GM20431 (cell line): ENCODE measurements at regions not wholly inside any gene's neighbourhood (a gene's known extent, or its start where the extent isn't known, plus 50 kb on each side); places are given as distances from the start of the nearest gene placed in this dataset.

Experiments used
- in situ Hi-C: fragments of 300-500 bp; cut with MseI, MboI; formaldehyde crosslinking; loops from one replicate; pipeline ENCODE4 v1.15.0; 2020; ENCODE audit warnings: low sequenced_read_pairs; ENCODE audit not compliant: unreplicated experiment

GRCh38 chr1:219526074-219526473 lies 86.8 kb downstream of the ZC3H11B start:
- in situ Hi-C loops = no loop called here

DNA sequence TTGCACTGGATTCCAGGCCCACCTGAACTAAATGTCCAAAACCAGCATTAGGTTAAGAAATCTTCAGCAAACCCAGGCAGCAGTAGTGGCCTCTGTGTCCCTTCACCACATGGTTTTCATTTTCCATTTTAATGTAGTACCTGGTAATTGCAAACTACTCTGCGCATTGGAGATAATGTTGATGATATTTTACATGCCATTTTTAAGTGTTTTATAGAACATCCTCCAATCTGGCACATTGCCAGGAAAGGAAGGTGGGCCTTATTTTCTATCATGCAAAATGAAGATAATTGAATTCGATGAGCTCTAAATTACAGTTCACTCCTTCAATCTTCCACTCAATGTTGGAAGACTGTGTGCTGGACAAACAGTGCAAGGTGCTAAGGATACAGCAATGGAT lies 89.5 kb downstream of the ZC3H11B start:
- in situ Hi-C loops = no loop called here

DNA sequence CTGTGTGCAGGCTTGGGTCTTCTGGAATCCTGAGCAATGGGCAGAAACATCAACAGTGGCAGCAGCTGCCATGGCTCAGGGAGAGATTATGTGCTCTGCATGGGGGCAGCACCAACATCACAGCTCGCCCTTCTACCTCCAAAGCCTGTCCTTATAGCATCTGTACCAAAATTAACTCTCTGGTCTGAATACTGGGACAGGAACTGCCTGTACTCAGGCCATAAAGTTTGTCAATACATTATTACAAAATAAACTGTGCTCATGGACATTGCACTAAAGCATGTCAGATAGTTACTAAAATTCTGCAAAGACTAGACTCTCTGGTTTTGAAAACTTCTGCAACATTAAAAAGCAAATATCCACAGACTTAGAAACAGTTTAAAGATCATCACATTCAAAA lies 91.6 kb downstream of the ZC3H11B start:
- in situ Hi-C loops = no loop called here

DNA sequence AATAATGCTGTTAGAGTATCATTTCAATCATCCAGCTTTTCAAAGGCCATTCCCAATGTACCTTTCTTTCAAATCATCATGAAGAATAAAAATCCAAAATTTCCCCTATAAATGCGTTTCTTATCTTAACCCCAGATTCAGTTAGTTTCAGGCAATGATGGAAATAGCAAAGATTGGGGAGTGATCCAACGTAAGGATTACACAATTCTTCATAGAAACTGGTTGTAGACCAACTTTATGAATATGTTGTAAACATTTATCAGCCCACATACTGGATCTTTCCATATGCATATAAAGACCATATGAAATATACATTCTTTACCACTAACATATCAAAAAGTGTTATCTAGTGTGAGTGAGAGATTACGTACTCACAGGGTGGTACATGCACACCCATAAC lies 92.7 kb downstream of the ZC3H11B start:
- in situ Hi-C loops = no loop called here

GRCh38 chr1:219518907-219519248 lies 94.0 kb downstream of the ZC3H11B start:
- in situ Hi-C loops = no loop called here

GRCh38 chr1:219518168-219518906 lies 94.6 kb downstream of the ZC3H11B start:
- in situ Hi-C loops = no loop called here

DNA sequence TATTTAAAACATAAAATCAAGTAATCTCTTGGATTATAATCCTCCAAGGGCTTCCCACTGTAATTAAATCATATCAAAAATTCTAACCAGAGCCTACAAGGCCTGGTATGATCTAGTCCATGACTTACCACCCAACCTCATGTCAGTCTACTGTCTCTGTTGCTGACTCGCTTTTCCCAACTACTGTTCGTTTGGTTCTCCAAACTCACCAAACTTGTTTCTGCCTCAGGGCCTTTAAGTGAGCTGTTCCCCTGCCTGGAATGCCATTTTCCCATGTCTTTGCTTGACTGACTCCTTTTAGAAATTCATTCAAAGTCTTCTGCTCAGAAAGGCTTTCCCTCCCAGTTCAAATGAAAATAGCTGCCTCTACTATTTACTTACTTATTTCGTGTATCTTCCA lies 95.9 kb downstream of the ZC3H11B start:
- in situ Hi-C loops = no loop called here

GRCh38 chr1:219514728-219515127 lies 98.2 kb downstream of the ZC3H11B start:
- in situ Hi-C loops = no loop called here

DNA sequence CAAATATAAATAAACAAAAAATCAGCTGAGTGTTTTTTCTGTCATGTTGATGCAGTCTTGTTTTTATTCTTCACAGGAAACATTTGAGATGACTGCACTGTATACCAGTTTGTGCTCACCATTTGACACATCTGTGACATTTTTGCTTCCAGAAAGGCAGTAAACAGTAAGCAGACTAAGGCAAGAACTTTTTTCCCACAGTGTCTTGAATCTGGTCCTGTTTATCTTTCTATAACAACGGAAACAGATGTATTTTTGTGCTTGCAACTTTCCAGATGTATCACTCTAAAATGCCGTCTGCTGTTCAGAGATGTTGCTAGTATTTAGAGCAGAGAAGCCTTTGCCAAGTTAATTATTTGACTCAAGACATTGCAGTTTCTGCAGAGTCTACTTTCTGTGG lies 105.5 kb downstream of the ZC3H11B start:
- in situ Hi-C loops = no loop called here

DNA sequence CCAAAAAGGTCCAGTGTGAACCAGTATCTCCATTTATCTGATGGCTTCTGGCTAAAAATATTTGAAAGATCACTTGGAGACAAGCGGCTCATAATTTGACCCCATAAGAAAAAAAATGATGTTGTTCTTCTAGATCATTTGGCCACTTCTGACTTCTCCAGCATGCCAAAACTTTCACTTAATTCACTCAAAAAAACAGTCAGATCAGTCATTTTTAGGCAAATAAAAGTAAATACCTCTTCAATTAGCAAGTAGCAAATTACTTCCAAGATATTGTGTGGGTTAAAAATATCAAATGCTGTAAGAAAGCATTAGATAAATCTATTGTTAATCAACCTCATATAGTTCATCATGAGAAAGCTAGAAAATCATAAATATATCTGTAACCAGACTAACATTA lies 106.0 kb downstream of the ZC3H11B start:
- in situ Hi-C loops = no loop called here

- in situ Hi-C loops = no loop called here
These were observed 106.4 kb downstream of the ZC3H11B start for GRCh38 chr1:219506473-219506899.

DNA sequence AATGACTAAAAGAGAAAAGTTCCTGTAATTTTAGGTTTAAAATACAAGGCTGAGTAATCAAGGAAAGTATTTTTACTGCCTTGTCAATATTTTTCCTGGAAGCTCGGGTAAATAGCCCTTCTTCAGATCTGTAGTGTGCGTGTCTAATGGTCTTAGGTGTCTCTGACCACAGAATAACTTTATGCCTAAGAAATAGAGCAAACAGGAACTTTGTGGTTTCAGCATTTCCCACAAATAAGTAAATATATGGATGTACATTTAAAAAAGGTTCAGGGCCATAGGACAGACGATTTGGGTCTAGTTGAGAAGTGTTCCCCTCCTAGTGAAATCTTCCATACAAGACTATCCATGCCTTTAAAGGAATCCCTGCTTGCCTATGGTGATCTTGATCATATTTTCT lies 107.0 kb downstream of the ZC3H11B start:
- in situ Hi-C loops = no loop called here

- in situ Hi-C loops = no loop called here
These were observed 109.3 kb downstream of the ZC3H11B start for GRCh38 chr1:219503604-219504003.

DNA sequence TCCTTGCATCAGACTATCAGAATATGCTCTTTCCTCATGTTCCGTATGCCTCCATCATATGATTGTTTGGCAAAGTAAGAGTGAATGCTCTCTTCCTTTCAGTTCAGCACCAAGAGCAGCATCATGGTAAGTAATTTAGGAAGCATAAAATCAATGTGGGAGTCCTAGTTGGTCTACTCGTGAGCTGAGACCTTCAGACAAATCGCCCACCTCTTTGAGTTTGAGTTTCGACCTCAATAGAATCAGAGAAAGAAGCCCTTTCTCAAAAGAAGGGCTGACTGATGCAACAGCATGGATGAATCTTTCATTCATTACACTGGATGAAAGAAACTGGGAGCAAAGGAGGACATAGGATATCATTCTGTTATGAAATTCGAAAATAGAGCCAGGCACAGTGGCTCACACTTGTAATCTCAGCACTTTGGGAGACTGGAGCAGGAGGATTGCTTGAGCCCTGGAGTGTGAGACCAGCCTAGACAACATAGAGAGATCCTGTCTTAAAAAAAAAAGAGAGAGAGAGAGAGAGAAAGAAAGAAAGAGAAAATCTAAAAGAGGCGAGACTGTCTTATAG lies 112.5 kb downstream of the ZC3H11B start:
- in situ Hi-C loops = no loop called here

DNA sequence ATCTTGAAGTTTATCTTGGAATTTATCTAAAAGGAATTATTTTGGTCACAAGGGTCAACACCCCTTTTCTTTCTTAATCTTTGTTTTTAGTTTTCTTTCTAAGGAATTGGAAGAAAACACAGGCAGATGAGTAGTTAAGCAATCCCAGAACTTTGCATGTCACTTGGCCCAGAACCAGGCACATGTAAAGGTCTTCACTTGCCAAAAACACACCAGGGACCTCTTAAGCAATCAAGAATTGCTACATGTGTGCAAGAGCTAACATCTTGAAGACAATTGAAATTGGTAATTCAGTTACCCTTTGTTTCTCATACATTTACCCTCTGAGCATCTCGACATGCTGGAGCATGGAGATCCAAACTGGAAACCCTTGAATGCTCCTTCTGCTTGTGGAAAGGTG lies 114.2 kb downstream of the ZC3H11B start:
- in situ Hi-C loops = no loop called here

DNA sequence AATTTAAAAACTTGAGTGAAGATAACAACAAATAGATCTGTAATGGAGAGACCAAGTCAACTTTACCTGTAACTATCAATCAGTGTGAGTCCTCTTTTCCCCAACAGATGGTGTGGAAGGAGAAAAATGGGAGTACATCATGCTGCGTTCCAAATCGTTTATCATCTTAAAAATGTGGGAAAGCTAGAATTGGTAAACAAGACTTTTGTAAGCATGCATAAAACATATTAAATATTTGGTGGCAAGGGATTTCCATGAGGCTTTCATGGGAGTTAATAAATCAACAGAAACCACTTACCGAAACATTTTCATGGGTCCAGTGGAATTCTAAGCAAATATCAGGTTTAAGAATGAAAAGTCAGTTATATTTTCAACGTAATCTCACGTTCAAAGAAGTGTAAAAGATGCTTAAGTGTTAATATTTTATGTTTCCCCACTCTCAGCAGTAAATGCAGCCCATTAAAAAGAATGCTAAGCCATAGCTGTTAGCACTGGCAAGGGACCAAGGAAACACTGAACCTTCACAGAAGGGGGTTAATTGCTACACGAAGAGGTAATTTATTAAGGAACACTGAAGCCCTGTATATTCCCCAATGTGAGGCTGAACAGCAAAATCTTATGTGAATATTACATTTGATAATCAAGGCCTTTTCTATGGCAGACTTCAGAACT lies 117.0 kb downstream of the ZC3H11B start:
- in situ Hi-C loops = no loop called here

- in situ Hi-C loops = no loop called here
These were observed 120.2 kb downstream of the ZC3H11B start for GRCh38 chr1:219492717-219493116.

DNA sequence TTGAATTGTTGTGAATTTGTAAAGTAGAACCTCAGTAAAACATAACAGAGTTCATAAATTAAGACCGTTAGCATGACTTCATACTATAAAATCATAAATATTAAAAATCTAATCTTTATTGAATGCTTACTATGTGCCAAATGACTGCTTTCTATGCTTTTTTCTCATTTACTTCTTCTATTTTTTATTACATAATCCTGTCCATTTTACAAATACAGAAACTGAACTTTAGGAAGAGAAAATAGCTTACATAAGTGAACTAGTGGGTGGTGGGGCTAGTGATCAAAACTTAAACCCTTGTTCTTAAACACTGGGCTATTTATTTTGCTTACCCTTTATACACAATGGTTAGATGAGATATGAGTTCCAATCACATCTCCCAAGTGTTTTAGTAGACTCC lies 122.3 kb downstream of the ZC3H11B start:
- in situ Hi-C loops = no loop called here

GRCh38 chr1:219489636-219490035 lies 123.3 kb downstream of the ZC3H11B start:
- in situ Hi-C loops = no loop called here

GRCh38 chr1:219488275-219488674 lies 124.6 kb downstream of the ZC3H11B start:
- in situ Hi-C loops = no loop called here

- in situ Hi-C loops = no loop called here
These were observed 129.4 kb downstream of the ZC3H11B start for GRCh38 chr1:219483530-219483929.

- in situ Hi-C loops = no loop called here
These were observed 132.9 kb downstream of the ZC3H11B start for GRCh38 chr1:219480011-219480410.
